ENCODE measurements at regions not wholly inside any gene's neighbourhood (a gene's known extent, or its start where the extent isn't known, plus 50 kb on each side); places are given as distances from the start of the nearest gene placed in this dataset.
"Not testable (repeated sequence)": the region's sequence is repeated elsewhere in the genome, so short reads cannot be mapped to it uniquely, and the experiment has no call there.

DNA sequence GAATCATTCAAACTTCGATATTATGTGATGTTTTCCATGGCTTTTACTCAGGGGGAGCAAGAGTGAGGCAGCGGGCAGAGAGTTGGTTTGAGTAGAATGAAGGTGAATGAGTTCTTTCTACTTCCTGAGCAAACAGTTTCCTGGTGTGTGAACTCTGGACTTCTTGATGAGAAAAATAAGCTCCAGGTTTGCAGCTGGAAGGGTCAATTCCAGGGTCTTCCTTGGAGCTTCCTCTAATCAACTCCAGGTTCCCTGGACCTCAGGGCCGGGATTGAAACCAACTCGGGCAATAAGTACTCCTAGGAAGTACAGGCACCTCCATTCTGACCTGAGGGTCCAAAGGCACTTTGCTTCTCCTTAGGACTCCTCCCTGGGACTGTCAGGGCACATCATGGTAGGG is 243.6 kb upstream of the ONECUT1 start:
- DNase-seq (ENCODE audit: low read depth): no peak

DNA sequence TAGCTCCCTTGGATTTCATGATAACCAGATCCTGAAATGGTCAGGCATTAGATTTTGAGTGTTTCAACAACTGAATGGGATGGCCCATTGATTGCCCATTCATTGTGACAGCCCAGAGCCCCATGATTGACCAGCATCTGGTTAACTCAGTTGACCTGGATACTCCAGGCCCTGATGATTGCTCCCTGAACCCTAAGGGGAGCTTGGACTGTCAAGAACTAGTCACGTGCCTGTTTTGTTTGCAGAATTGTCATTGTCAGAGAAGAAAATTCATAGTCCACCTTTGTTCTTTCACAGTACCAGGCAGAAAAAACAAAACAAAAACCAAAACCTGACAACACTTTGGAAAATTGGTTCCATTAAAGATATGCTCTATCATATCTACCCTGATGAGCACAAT is 241.3 kb upstream of the ONECUT1 start:
- DNase-seq (ENCODE audit: low read depth): no peak

DNA sequence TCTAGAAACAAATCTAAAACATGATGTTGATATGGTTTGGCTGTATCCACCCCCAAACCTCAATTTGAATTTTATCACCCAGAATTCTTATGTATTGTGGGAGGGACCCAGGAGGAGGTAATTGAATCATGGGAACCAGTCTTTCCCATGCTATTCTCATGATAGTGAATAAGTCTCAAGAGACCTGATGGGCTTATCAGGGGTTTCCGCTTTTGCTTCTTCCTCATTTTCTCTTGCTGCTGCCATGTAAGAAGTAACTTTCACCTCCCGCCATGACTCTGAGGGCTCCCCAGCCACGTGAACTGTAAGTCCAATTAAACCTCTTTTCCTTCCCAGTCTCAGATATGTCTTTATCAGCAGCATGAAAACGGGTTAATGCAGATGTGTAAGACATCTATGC is 232.7 kb upstream of the ONECUT1 start:
- DNase-seq (ENCODE audit: low read depth): no peak

DNA sequence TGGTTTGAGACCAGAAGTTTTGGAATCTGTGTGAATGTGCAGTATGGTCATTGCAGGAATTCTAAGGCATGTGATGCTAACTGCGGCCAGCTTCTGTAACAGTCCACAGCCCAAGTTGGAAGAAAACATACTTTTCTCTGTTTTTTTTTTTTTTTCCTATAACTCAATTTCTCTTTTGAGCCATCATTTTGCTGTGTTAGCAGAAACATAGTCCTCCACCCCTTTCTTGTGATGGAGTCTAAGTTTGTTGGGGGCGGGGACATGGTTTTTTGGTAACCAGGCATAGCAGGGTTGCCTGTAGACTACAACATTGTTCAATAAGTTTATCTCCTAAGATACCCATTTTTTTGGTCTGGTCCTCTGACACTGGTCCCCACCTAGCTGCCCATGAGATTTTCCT is 223.2 kb upstream of the ONECUT1 start:
- DNase-seq (ENCODE audit: low read depth): no peak

DNA sequence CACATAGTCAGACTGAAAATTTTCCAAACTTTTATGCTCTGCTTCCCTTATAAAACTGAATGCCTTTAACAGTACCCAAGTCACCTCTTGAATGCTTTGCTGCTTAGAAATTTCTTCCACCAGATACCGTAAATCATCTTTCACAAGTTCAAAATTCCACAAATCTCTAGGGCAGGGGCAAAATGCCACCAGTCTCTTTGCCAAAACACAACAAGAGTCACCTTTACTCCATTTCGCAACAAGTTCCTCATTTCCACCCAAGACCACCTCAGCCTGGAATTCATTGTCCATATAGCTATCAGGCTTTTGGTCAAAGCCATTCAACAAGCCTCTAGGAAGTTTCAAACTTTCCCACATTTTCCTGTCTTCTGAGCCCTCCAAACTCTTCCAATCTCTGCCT is 221.6 kb upstream of the ONECUT1 start:
- not testable (repeated sequence) for DNase-seq (ENCODE audit: low read depth)

DNA sequence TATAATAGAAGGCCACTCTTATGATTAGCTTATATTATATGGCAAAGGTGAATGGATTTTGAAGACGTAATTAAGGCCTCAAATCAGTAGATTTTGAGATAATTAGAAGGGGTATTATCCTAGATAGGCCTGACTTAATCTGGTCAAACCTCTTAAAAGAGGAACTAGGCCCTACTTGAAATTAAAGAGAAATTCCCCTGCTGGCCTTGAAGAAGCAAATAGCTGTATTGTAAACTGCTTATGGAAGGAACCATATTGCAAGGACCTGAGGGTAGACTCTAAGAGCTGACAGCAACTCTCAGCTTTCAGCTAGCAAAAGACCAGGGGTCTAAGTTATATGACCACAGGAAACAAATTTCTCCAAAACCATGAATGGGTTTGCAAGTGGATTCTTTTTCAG is 219.0 kb upstream of the ONECUT1 start:
- no peak for DNase-seq (ENCODE audit: low read depth)

DNA sequence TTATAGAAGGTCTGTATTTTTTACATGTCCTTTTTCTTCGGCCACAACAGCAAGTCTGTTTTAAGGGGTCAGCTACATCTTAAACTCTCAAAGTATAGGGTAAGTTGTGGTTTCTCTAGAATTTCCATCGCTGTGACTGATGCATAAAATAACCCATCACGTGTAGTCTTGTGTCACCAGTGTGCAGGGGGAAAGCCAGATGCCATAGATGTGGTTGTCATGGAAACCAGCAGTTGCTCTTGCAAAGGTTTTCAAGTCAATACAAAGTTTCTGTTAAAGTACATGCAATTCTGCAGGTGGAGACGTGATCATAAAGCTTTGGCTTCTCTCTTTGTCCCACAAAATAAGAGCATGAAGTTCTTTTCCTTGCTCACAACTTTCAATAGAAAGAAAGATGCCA is 210.3 kb upstream of the ONECUT1 start:
- no peak for DNase-seq (ENCODE audit: low read depth)

DNA sequence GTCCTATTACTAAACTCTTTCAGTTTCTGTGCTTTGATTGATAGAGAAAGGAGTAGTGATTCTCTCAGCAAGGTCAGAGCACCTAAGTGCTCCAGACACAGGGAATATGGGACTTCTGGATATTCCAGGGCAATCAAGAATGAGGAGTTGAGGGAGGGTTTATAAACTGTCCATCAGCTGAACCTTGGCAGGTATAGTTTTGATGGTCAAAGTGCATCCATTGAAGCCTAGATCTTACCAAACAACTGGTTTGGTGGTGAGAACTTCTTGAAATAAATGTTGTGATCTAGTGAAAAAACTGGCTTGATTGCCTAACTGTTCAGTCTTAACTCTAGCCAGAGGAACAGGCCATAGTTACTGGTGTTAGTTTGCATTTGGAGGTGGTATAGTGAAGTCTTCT is 207.0 kb upstream of the ONECUT1 start:
- DNase-seq (ENCODE audit: low read depth): no peak

DNA sequence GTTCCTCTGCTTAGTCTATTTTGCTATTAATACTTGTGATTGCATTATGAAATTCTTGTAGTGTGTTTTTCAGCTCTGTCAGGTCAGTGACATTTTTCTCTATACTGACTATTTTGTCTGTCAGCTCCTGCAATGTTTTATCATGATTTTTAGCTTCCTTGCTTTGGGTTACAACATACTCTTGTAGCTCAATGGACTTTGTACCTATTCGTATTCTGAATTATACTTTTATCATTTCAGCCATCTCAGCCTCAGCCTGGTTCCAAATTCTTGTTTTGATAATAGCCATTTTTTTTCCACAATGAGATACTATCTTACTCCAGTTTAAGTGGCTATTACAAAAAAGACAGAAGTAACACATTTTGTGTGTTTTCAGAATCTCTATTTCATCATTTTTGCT is 204.2 kb upstream of the ONECUT1 start:
- no peak for DNase-seq (ENCODE audit: low read depth)

DNA sequence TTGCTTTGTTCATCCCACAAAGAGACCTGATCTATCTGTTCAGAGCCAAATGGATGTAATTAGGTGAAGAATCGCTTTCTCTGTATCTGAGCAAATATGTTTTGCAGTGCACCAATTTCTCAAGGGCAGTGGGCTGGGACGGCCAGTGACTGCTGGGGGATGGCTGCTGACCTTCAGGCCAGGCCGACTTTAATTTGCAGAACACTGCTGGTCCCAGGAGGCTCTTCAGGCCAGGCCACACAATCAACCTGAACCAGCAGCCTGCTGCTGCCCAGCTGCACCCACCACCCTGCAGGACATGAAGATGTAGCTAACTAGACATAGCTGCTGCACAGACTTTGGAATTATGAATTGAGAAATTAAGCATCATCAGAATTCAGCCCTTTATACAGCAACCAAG is 194.4 kb upstream of the ONECUT1 start:
- DNase-seq (ENCODE audit: low read depth): no peak

DNA sequence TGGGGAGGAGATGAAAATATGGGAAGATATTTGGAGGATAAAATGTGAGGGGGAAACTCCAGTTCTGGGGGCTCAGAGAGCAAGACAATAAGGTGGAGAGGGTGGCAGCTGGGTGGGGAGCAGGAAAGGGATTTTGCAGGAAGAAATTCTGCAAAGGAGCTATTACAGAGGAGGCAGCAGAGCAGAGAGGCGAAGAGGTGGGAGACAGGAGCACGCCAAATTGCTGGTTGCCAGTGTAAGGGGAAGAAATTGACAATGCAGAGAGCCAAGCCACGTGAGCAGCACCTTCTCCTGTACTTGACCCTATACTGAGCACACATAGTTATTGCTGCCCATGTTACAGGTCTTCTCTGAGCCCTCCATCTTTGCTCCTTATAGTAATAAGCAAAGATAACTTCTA is 190.3 kb upstream of the ONECUT1 start:
- DNase-seq (ENCODE audit: low read depth): no peak

DNA sequence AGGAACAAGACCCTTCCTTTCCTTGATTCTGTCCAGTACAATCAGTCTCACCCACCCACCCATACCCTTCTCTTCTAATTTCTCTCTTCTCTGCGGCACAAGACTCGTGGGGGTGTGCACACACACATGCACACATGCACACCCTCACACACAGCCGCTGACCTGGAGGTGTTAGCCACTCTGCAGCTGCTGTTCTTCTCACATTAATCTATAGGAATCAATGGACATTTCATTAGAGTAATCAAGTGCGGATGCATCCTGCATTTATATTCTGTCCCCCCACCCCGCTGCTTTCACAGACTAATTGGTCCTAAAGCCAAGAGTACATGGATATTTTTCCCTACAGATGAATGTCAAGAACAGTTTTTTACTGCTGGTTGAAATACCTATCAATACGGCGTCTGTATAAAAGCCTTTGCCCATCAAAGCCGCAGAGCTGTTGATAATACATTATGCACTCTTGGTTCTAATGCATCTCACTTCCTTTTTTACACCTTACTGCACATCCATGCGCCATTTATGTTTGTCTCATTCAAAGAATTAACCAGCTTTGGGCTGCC is 186.5 kb upstream of the ONECUT1 start:
- no peak for DNase-seq (ENCODE audit: low read depth)

DNA sequence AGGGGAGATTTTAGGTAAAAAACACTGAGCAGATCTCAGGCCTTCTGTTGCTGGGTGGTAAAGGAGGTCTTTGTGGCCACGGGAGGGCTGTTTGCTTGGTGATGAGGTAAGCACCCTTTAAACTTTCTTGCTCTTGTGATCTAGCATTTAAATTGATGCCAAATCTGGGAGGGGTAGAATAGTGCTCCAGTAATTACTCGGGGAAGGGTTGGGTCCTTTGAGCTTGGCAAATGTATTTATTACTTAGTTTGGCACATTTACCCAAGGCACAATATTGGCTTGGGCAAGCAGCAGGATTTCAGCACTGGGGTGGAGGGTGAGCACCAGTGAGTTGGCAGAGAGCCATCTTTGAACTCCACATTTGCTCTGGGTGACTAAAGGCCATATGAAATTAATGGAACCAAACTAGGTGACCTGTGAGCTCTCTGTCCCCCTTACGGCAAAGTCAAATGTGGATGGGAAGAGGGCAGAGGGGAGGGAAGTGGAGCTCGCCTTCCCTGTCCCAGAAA is 185.9 kb upstream of the ONECUT1 start:
- DNase-seq (ENCODE audit: low read depth): no peak

DNA sequence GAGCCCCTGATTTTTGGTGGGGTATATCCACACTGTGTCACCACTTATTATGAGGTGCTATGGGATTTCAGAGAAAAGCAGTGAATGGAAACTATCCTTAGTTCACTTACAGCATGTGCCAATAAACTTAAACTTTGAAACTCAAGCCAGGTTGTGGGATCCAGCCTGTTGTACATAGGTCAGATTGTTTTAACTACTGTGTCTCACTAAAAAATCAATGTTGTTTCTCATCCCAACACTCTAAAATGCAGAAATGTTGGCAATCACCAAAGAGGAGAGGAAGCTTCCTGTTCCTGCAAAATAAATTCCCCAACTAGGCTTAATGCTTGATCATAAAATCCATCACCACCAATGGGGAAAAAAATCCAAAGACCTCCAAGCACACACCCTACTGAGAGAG is 173.7 kb upstream of the ONECUT1 start:
- DNase-seq (ENCODE audit: low read depth): no peak

DNA sequence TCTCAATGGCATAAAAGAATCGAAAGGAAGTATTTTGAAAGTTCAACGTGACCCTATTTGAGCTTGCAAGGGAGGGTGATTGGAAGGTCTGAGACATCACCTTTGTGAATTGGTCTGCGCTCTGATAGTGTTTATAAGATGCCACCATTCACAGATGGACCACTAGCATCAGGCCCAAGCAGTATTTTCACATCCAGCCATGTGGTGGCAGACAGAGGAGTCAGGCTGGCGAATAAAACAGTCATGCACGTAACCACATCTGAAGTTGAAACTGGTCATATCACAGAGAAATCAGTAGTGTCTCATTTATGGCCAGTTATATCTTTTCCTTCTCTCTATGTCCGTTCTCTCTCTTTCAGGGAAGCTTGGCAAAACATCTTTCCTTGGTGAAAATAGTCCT is 170.1 kb upstream of the ONECUT1 start:
- DNase-seq (ENCODE audit: low read depth): no peak

DNA sequence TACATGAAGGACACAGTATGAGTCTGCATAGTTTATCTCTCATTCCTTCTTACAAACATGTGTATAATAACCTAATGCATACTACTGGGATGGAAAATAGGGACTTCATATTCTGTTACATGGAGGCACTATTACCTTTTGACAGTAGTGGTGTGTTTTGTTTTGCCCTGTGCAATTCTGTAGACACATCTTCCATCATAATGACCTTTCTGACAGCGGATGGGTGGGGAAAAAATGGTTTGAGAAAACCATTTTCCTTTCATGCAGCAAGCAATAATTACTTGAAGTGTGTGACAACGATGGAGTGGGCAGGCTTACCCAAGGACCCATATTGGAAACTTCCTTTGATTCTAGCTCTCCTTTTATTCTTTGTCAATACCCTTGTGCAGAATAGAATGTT is 153.6 kb upstream of the ONECUT1 start:
- no peak for DNase-seq (ENCODE audit: low read depth)

DNA sequence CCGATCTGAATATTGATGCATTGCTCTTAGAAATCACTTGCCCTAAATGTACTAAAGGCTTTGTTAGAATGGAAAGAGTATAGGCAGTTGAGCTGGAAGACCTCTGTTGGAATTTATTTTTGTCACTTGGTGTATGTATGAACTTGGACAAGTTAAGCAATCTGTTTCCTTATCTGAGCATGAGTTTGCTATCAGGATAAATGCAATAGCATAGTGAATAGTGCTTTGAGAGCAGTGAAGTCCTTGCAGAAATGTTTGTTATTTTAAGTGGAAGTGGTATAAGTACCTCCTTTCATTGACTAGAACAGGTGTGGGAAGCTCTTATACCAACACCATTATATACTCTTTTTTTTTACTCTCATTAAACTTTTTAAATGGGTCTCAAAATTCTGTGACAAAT is 146.4 kb upstream of the ONECUT1 start:
- DNase-seq (ENCODE audit: low read depth): no peak

DNA sequence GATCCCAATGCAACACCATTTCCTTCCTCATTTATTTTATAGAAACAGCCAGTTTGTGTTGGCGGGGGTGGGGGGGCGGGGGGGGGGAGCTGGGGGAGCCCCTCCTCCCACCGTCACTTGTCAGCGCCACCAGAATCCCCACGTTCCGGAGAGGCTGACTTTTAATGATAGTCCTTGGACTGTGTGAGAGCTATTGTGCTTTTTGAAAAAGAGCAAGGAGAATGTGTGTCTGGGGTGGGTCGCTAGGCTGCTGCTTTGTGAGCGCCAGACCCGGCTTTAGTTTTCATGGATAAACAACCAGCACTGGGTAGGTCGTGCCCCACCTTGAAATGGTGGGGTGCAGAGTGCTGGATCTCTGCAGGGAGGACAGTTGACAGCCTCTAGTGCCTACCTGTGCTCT is 135.0 kb upstream of the ONECUT1 start:
- no peak for DNase-seq (ENCODE audit: low read depth)

DNA sequence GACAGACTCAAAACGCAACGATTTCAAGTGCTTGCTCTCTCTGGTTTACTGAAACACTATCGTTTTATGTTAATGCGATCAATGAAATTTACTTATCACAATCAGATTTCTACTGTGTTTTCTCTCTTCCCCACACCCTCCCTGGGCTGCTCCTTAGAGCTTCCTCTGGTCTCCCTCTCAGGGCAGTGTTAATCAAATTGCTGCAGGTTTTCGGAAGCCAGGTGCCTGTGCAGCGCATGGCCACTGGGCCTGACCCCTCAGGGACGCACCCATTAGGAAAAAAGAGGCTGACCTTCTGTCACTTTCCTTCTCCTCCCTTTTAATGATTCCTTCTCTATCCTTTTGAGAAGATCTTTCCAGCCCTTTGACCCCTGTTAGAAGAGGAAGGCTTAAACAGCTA is 134.5 kb upstream of the ONECUT1 start:
- no peak for DNase-seq (ENCODE audit: low read depth)

DNA sequence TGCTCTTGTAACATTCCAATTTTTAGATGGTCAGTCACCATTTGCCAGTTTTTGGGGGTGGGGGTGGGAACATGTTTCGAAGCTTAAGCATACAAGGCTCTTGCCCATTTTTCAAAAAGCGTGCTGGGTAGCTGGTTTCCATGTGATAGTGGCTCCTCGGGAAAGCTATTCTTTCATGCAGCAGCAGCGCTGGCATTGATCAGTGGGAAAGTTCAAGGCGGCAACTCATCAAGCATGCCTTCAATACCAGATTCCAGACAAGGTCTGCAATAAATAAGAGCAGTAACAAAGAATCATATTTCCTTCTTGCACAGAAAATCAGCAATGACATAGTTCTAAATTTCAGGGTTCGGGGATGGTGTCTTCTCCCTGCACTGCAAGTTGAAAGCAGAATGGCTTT is 133.5 kb upstream of the ONECUT1 start:
- DNase-seq (ENCODE audit: low read depth): no peak

DNA sequence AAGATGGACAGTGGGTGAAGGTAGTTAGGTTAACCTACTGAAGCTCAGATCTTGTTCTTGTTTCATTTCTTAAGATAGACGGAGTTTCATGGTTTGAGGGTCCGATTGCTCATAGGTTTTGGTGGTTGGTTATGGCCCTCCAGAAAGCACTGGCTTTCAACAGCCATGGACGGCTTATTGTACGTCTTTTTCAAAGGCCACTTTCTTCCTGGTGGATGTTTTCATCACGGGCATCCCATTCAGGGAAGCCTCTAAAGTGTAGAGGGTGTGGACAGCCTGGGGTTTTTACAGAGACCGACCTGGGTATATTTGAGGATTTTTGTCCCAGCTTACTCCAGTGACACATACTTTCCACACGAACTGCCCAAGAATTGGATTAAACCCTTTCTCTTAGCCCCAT is 132.7 kb upstream of the ONECUT1 start:
- DNase-seq (ENCODE audit: low read depth): no peak

DNA sequence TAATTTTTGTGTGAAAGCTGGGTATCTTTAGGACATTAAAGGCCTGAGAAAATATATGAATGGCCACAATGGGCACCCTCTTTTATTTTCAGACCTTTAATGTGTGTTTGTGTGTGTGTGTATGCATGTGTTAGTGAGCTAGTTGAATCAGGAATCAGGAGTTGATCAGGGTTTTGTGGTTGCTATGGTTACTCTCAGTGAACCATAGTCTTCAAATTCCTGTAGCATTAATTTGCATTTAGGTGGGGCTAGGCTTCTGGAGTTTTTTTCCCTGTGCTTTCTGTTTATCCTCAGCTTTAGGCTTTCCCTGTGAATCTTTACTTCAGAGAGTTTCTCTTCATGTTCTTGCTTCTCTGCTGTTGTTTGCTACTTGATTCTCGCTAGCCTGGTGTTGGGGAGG is 122.0 kb upstream of the ONECUT1 start:
- DNase-seq (ENCODE audit: low read depth): no peak

DNA sequence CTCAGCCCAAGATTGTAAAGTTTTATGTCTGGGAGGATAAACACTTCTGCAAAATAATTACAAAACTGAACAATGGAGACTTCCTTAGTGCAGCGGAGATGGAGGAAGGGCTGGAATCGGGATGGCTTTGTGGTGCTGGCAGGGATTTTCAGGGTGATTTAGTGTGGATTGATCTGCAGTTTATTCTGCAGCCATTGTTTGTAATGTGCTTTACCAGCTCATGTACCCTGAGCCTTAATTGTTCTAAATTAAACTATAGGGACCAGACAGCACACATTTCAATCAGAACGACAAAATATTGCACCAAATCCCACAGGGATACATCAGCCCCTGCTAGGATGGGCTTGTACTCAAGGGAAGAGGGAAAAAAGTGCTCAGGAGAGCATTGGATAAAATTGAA is 103.2 kb upstream of the ONECUT1 start:
- DNase-seq (ENCODE audit: low read depth): no peak

DNA sequence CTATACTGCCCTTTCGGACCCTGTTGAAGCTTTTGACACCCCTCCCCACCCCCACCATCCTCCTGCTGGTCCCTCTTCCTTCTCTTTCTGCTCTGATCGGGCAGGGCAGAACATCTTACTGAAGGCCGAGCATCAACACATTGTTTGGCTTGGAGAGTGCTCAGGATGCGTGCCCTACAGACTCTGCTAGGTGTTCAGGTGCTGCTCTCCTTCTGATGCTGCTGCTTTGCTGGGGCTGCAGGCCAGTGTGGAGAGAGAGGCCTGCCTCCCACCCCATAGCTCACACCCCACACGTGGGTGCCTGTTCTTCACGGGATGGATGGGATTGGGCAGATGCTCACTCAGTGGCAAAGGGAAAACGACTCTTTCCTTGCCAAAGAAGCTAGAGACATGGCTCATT is 89.8 kb upstream of the ONECUT1 start:
- no peak for DNase-seq (ENCODE audit: low read depth)

DNA sequence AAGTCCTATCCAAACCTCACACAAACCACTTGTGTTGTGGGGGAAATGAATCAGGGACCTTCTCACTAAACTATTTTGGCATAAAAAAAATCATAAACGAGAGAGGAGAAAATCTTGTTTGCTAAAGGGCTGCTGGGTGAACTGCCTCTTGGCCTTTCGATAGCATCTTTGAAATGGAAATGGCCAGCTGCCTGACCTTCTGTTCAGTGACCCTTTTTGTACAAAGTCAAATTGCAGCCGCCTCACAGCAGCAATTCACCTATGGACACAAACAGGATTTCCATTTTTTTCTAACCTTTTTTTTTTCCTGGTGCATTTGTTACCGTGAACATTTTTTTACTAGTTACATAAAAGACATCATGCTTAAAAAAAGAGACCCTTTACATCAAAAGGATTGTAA is 89.0 kb upstream of the ONECUT1 start:
- DNase-seq (ENCODE audit: low read depth): no peak
